ENCODE measurements at regions not wholly inside any gene's neighbourhood (a gene's known extent, or its start where the extent isn't known, plus 50 kb on each side); places are given as distances from the start of the nearest gene placed in this dataset.

GRCh38 chr14:94890785-94891184 lies 120.9 kb upstream of the GSC start:
- Histone ChIP-seq H3K27me3 (ENCODE audit: low read length) (peaks cover 1% of the 10 kb centered on the region; the same call in 1 of the 2 replicates), H3K4me1 (ENCODE audit: low read length) (peaks cover 12% of the 10 kb centered on the region), H4K20me1 (ENCODE audit: insufficient read depth, low read depth, low read length) (no peaks in the 10 kb centered on the region), H2AFZ (ENCODE audit: low read length) (no peak overlapping the region), H3K4me2 (ENCODE audit: low read depth, low read length, poor library complexity, severe bottlenecking) (no peak overlapping the region), H3K36me3 (ENCODE audit: insufficient read depth, low read length) (no peaks in the 10 kb centered on the region), H3K9ac (ENCODE audit: low read length) (no peak overlapping the region), H3K4me3 (ENCODE audit: low read length) (no peak overlapping the region), H3K79me2 (ENCODE audit: low read length) (no peaks in the 10 kb centered on the region), H3K9me3 (ENCODE audit: low read length) (peaks cover 5% of the 10 kb centered on the region), H3K27ac (ENCODE audit: low read length) (no peak overlapping the region), H3K9me2 (replicated peaks; ENCODE audit: insufficient read depth, low read length) (no peaks in the 10 kb centered on the region)
- DNase-seq, result no peak

- Histone ChIP-seq H3K27me3 (ENCODE audit: low read length) (no peaks in the 10 kb centered on the region), H3K36me3 (ENCODE audit: insufficient read depth, low read length) (no peaks in the 10 kb centered on the region), H3K79me2 (ENCODE audit: low read length) (no peaks in the 10 kb centered on the region), H3K4me1 (ENCODE audit: low read length) (peaks cover 12% of the 10 kb centered on the region), H2AFZ (ENCODE audit: low read length) (no peak overlapping the region), H3K4me2 (ENCODE audit: low read depth, low read length, poor library complexity, severe bottlenecking) (no peak overlapping the region), H3K9ac (ENCODE audit: low read length) (no peak overlapping the region), H3K27ac (ENCODE audit: low read length) (no peak overlapping the region), H3K4me3 (ENCODE audit: low read length) (no peak overlapping the region), H3K9me2 (replicated peaks; ENCODE audit: insufficient read depth, low read length) (no peaks in the 10 kb centered on the region), H3K9me3 (ENCODE audit: low read length) (peaks cover 5% of the 10 kb centered on the region), H4K20me1 (ENCODE audit: insufficient read depth, low read depth, low read length) (no peaks in the 10 kb centered on the region)
- no peak for DNase-seq
Observed at GRCh38 chr14:94889520-94890312, 119.8 kb upstream of the GSC start.

GRCh38 chr14:94888121-94888520 lies 118.2 kb upstream of the GSC start:
- Histone ChIP-seq H3K9me3 (ENCODE audit: low read length) (peaks cover 5% of the 10 kb centered on the region), H3K9me2 (replicated peaks; ENCODE audit: insufficient read depth, low read length) (no peaks in the 10 kb centered on the region), H4K20me1 (ENCODE audit: insufficient read depth, low read depth, low read length) (no peaks in the 10 kb centered on the region), H3K27ac (ENCODE audit: low read length) (no peak overlapping the region), H3K27me3 (ENCODE audit: low read length) (no peaks in the 10 kb centered on the region), H3K36me3 (ENCODE audit: insufficient read depth, low read length) (no peaks in the 10 kb centered on the region), H3K4me2 (ENCODE audit: low read depth, low read length, poor library complexity, severe bottlenecking) (peak overlapping the region; percentile 40), H2AFZ (ENCODE audit: low read length) (no peak overlapping the region), H3K79me2 (ENCODE audit: low read length) (no peaks in the 10 kb centered on the region), H3K9ac (ENCODE audit: low read length) (no peak overlapping the region), H3K4me1 (ENCODE audit: low read length) (peaks cover 12% of the 10 kb centered on the region), H3K4me3 (ENCODE audit: low read length) (0 out of 2 replicates have a peak overlapping the region, but pooled peaks have one; percentile 2)
- DNase-seq, result peak; percentile 84

- Histone ChIP-seq H3K9ac (ENCODE audit: low read length) (no peak overlapping the region), H3K4me2 (ENCODE audit: low read depth, low read length, poor library complexity, severe bottlenecking) (no peak overlapping the region), H3K9me2 (replicated peaks; ENCODE audit: insufficient read depth, low read length) (no peaks in the 10 kb centered on the region), H2AFZ (ENCODE audit: low read length) (no peak overlapping the region), H3K4me1 (ENCODE audit: low read length) (peaks cover 12% of the 10 kb centered on the region), H3K4me3 (ENCODE audit: low read length) (no peak overlapping the region), H3K27me3 (ENCODE audit: low read length) (no peaks in the 10 kb centered on the region), H3K36me3 (ENCODE audit: insufficient read depth, low read length) (no peaks in the 10 kb centered on the region), H3K27ac (ENCODE audit: low read length) (no peak overlapping the region), H3K9me3 (ENCODE audit: low read length) (peaks cover 5% of the 10 kb centered on the region), H4K20me1 (ENCODE audit: insufficient read depth, low read depth, low read length) (no peaks in the 10 kb centered on the region), H3K79me2 (ENCODE audit: low read length) (no peaks in the 10 kb centered on the region)
- DNase-seq, result no peak
Observed at GRCh38 chr14:94887591-94887990, 117.7 kb upstream of the GSC start.

GRCh38 chr14:94886931-94887330 lies 117.0 kb upstream of the GSC start:
- H3K79me2 ChIP-seq (ENCODE audit: low read length), result no peaks in the 10 kb centered on the region
- H3K4me3 ChIP-seq (ENCODE audit: low read length), result no peak overlapping the region
- H3K4me2 ChIP-seq (ENCODE audit: low read depth, low read length, poor library complexity, severe bottlenecking), result no peak overlapping the region
- peaks cover 12% of the 10 kb centered on the region for H3K4me1 ChIP-seq (ENCODE audit: low read length)
- no peaks in the 10 kb centered on the region for H3K36me3 ChIP-seq (ENCODE audit: insufficient read depth, low read length)
- no peaks in the 10 kb centered on the region for H3K9me2 ChIP-seq (replicated peaks; ENCODE audit: insufficient read depth, low read length)
- peaks cover 5% of the 10 kb centered on the region for H3K9me3 ChIP-seq (ENCODE audit: low read length)
- H4K20me1 ChIP-seq (ENCODE audit: insufficient read depth, low read depth, low read length), result no peaks in the 10 kb centered on the region
- H3K27ac ChIP-seq (ENCODE audit: low read length), result no peak overlapping the region
- H3K27me3 ChIP-seq (ENCODE audit: low read length), result no peaks in the 10 kb centered on the region
- DNase-seq, result no peak
- no peak overlapping the region for H2AFZ ChIP-seq (ENCODE audit: low read length)
- no peak overlapping the region for H3K9ac ChIP-seq (ENCODE audit: low read length)

DNA sequence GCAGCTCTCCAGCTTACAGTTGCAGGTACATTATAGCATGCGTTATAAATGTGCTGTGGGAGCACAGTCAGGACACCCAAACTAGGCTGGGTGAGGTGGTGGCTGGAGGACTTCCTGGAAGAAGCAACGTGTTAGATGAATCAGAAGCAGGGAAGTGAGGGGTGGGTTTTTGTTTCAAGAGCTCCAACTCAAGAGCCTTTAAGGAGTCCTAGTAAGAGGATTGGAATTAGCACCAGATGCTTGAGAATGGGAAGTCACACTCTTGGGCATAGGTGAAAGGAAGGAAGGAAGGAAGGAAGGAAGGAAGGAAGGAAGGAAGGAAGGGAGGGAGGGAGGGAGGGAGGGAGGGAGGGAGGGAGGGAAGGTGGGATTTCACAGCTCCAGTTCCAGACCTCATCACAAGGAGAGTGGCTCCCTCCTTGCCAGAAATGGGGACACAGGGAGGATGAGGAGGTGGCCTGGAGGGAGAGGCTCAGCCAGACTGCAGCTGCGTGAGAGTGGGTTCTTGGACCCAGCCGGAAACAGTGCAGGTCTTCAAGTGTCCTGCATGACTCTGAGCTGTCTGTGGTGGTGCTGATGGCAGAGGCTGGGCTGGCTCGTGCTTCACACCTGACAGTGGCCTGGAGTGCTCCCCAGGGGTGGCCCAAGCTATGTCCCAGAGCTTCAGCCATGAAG lies 115.7 kb upstream of the GSC start:
- no peak overlapping the region for H3K27ac ChIP-seq (ENCODE audit: low read length)
- H3K9me3 ChIP-seq (ENCODE audit: low read length), result peaks cover 5% of the 10 kb centered on the region
- no peak for DNase-seq
- no peak overlapping the region for H2AFZ ChIP-seq (ENCODE audit: low read length)
- H3K4me1 ChIP-seq (ENCODE audit: low read length), result peaks cover 12% of the 10 kb centered on the region
- H4K20me1 ChIP-seq (ENCODE audit: insufficient read depth, low read depth, low read length), result no peaks in the 10 kb centered on the region
- H3K4me3 ChIP-seq (ENCODE audit: low read length), result no peak overlapping the region
- H3K4me2 ChIP-seq (ENCODE audit: low read depth, low read length, poor library complexity, severe bottlenecking), result no peak overlapping the region
- no peak overlapping the region for H3K9ac ChIP-seq (ENCODE audit: low read length)
- no peaks in the 10 kb centered on the region for H3K9me2 ChIP-seq (replicated peaks; ENCODE audit: insufficient read depth, low read length)
- no peaks in the 10 kb centered on the region for H3K79me2 ChIP-seq (ENCODE audit: low read length)
- H3K27me3 ChIP-seq (ENCODE audit: low read length), result no peaks in the 10 kb centered on the region
- no peaks in the 10 kb centered on the region for H3K36me3 ChIP-seq (ENCODE audit: insufficient read depth, low read length)

- Histone ChIP-seq H3K36me3 (ENCODE audit: insufficient read depth, low read length) (no peaks in the 10 kb centered on the region), H3K4me3 (ENCODE audit: low read length) (no peak overlapping the region), H3K79me2 (ENCODE audit: low read length) (no peaks in the 10 kb centered on the region), H3K27ac (ENCODE audit: low read length) (no peak overlapping the region), H3K27me3 (ENCODE audit: low read length) (no peaks in the 10 kb centered on the region), H3K9ac (ENCODE audit: low read length) (no peak overlapping the region), H3K9me3 (ENCODE audit: low read length) (peaks cover 2% of the 10 kb centered on the region), H3K4me2 (ENCODE audit: low read depth, low read length, poor library complexity, severe bottlenecking) (no peak overlapping the region), H3K9me2 (replicated peaks; ENCODE audit: insufficient read depth, low read length) (no peaks in the 10 kb centered on the region), H2AFZ (ENCODE audit: low read length) (no peak overlapping the region), H4K20me1 (ENCODE audit: insufficient read depth, low read depth, low read length) (no peaks in the 10 kb centered on the region), H3K4me1 (ENCODE audit: low read length) (peaks cover 12% of the 10 kb centered on the region)
- no peak for DNase-seq
Observed at GRCh38 chr14:94884616-94885230, 114.8 kb upstream of the GSC start.

DNA sequence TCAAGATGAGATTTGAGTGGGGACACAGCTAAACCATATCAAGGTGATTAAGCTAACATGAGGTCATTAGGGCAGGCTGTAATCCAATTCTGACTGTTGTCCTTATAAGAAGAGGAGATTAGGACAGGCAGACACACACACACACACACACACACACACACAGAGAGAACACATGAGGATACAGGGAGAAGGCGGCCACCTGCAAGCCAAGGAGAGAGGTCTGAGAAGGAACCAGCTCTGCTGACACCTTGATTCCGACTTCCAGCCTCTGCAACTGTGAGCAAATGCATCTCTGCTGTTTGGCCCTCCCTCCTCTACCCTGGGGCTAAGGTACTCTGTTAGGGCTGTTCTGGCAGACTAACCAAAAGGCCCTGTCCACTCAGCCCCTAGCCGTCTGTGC lies 112.5 kb upstream of the GSC start:
- H3K9me3 ChIP-seq (ENCODE audit: low read length), result no peaks in the 10 kb centered on the region

More for the DNA sequence above, 112.5 kb upstream of the GSC start:
- H3K36me3 ChIP-seq (ENCODE audit: insufficient read depth, low read length), result no peaks in the 10 kb centered on the region
- H3K4me3 ChIP-seq (ENCODE audit: low read length), result no peak overlapping the region
- no peak overlapping the region for H3K9ac ChIP-seq (ENCODE audit: low read length)
- no peak overlapping the region for H2AFZ ChIP-seq (ENCODE audit: low read length)
- no peak for DNase-seq
- H3K27me3 ChIP-seq (ENCODE audit: low read length), result no peaks in the 10 kb centered on the region
- H3K4me1 ChIP-seq (ENCODE audit: low read length), result no peaks in the 10 kb centered on the region
- no peak overlapping the region for H3K27ac ChIP-seq (ENCODE audit: low read length)
- H3K9me2 ChIP-seq (replicated peaks; ENCODE audit: insufficient read depth, low read length), result no peaks in the 10 kb centered on the region
- H3K4me2 ChIP-seq (ENCODE audit: low read depth, low read length, poor library complexity, severe bottlenecking), result no peak overlapping the region
- no peaks in the 10 kb centered on the region for H3K79me2 ChIP-seq (ENCODE audit: low read length)
- H4K20me1 ChIP-seq (ENCODE audit: insufficient read depth, low read depth, low read length), result no peaks in the 10 kb centered on the region

All from Karpas-422 (cell line).